Iris pigment epithelial cell (primary cell): ENCODE measurements at regions not wholly inside any gene's neighbourhood (a gene's known extent, or its start where the extent isn't known, plus 50 kb on each side); places are given as distances from the start of the nearest gene placed in this dataset.

Experiments used
- DNase-seq: peaks from one replicate; pipeline ENCODE4 v3.0.0-alpha.2; 2011; ENCODE audit warnings: low read depth

DNA sequence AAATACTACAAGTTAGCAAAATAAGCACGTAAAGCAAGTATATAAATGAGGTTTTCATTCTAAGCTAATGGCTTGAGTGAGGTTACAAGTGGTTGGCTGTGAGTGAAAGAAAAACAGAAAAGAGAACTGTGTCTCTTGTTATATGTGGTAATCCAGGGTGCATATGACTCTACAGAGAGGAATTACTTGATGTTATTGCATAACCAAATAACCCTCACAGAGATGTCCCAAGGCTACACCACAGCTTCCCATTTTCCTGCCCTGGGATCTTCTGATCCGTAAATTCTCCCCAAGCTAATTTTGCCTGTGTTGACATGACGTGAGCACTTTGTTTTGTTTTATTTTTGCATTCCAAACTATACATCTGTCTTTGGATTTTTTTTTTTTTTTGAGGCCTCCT lies 470.0 kb upstream of the INTU start:
- peak; percentile 89 for DNase-seq

DNA sequence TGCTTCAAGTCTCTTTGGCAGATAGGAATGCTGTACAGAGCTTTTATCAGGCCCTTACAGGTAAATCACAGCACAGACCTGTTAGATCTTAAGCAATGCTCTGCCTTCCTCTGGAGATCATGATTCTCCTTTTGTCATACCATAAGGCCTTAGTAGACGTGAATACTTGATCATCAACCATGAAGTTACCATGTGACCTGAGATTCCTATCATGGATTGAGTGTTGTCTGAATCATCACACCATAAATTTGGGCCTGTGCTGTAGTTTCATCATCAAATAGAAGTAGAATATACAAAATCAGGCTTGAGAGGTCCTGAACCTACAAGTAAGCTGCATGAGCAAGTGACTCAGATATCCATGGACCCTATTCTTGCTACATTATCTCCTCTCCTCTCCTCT lies 466.8 kb upstream of the INTU start:
- DNase-seq, result peak; percentile 10

DNA sequence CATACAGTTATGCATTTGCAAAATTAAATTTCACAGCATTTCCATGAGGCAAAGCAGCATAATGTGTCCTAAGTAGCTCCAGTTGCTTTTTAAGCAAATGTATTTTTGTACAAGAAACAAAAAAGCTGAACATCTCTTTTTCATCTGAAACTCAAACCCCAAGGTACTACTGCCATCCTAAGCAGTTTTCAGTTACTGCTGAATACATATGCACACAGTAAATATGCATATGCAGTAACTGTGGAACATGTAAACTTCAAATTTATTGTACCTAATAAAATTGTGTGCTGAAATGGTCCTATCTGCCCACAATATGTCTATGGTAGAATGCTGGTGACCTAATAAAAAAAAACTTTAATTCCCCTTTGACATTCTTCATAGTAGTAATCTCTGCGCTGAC lies 458.6 kb upstream of the INTU start:
- DNase-seq, result no peak

DNA sequence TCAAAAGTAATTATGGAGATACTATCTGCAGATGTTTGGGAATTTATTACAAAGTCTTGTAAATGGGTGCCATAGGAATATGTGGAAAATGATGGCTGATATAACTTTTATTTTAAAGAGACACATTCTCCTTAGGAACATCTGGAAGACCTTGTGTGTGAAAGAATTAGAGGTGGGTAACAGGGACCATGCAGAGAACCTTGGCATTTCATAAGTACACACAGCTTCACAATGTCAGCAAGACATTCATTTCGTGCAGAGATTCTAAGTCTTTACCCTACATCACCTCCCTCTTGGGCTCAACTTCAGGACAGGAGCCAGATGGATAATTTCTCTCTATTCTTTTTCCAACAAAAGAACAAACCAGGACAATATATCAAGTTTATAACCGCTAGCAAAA lies 458.1 kb upstream of the INTU start:
- DNase-seq, result no peak

DNA sequence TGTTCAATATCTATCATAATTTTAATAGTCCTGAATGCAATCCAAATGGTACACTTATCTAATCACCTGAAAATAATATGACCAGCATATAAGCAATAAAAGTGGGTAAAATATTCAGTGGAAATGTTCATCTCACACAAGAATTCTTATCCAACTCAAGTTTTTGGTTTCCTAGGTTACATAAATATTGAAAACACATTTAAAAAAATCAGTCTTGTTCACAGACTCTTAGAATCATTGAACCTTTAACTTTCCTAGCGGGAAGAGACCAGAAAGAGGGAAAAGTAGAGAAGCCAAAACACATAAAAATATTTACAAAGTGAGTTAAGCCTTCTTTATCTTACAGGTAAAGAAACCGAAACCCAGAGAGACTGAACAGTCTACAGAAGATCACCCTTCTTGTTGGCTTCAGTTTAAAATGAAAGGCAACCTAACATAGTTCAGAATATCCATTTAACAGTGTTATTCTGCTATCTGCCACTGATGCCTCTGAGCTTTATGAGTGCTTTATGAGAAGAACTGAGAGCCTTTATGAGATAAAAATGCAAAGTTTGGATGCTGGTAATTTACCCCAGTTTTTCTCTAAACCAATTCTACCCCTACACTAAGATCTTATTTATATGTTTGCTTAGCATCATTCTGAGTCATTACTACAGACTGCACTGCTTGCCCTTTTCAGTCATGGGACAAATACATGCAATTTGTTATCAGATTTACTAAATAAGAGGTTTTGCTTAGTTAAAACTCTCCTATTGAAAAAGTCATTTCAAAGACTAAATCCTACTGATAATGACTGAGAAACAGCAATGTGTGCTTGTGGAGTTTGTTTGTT lies 453.3 kb upstream of the INTU start:
- no peak for DNase-seq

DNA sequence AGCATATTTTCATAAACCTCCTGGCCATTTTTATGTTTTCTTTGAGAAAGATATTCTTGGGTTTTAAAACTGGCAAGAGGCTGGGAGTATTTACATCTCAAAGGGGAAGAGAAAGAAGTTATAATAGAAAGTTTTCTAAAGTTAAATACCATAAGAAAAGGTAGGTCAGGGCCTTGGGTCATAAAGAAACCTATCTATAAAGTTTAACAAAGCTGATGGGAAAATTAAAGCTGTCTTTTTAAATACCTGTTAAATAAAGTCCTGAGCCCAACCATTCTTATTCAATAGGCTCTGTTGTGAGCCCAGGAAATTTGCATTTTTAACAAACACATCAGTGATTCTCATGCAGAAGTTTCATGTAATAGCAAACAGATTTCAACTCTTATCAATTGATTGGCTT lies 451.8 kb upstream of the INTU start:
- DNase-seq, result no peak

DNA sequence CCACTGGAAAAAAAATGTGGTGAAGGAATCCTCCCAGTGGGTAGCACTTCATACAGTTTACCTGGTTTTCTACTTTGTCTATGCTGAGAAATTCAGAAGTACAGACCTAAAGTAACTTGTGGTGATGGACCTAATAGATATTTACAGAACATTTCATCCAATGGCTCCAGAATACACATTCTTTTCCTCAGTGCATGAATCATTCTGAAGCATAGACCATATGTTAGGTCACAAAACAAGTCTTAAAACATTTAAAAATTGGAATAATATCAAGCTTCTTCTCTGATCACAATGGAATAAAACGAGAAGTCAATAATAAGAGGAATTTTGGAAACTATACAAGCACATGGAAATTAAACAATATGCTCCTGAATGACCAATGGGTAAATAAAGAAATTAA lies 450.1 kb upstream of the INTU start:
- no peak for DNase-seq

DNA sequence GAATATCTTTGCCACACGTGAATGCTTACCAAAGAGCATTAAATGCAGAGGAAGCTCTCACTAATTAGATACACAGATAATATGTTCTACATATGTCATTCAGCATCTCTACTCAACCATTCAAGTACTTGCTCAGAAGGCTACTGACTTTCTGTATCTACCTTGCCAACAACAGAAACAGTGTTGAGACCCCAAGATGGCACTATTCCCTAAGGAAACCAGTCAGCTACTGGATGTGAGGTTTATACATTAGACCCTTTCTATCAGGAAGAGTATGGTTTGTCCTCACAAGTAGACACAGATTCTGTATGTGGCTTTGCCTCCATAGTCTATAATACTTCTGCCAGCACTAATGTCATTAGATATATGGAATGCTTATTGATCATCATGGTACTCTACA lies 443.9 kb upstream of the INTU start:
- DNase-seq, result no peak

DNA sequence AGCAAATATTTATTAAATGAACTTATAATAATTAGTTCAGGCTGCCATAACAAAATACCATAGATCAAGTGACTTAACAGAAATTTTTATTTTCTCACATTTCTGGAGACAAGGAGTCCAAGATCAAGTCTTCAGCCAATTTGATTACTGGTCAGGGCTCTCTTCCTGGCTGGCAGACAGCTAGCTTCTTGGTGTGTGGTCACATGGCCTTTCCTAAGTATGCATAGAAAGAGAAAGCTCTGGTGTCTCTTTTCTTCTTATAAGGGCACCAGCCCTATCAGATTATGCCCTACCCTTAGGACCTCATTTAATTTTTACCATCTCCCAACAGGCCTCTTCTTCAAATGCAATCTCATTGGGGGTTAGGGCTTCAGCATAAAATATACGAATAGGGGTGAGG lies 438.5 kb upstream of the INTU start:
- DNase-seq, result no peak

DNA sequence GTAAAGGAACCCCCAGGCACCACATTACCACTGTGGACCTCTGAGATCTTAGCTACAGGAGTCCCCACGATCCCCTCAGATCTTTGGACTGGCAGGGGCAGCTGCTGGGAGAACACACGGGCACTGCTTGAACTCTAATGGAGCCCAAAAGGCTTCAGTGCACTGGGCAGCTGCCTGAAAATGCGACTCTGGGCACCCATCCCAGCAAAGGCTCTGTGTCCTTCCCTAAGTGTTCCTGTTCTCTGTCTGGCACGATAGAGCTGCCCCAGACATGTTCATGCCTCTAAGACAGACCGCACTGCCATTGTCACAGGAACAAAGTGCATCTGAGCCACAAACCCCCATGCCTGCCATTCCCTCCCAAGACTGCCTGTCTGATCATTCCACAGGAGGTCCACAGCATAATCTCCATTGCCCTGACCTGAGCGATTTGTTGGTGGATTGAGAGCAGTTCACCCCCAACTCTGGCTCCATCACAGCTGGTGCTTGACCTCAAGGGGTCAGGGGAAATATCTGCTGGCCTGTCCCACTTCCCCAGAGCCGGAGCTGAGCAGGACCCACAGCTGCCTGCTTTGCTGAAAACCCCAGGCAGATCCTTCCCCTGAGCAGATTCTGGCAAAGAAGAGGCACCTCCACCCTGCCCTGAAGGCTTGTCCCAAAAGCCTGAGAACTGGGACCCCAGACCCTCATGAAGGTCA lies 436.0 kb upstream of the INTU start:
- no peak for DNase-seq

DNA sequence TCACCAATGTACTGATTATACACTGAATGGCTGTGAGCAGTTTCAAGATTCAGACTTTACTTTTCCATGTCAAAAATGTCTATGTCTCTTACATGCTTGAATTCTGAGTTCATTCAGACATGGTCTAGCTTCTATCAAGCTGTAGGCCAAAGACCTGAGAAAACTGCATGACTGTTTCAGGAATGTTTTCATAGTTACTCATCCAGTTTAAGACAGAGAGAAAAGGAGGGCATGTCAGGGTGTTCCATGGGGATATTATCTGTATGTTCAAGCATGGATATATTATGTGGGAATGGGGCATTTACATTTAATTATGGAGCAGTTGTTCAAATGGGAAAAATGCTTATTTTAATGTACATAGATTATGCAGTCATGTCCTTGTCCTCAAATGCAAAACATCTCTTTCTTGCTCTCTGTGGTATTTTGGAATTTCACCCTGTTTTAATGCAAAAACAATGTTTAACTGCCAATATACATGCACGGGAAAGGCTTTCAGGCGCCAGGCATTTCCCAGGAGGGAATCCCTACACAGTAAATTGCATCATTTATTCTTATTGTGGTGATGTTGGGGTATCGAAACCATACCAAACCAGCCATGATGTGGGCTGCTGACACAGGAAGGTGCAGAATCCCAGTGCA lies 429.1 kb upstream of the INTU start:
- DNase-seq, result peak; percentile 60

DNA sequence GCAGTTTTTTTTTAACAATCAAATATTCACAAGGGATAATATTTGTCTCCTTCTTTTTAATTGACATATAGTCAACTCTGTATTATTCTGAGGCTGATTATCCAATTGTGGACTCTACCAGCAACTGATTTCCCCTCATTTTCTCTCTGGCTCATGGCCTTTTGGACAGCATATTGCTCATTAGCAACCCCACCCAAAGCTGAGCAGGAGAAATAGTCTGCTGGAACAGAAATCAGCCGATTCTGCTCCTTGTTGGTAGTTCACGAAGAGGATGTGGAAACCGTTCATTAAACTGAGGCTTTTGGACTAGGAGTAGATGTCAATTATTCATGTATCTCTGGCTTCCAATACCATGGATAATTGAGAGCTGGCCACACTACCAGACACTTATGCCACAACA lies 428.4 kb upstream of the INTU start:
- no peak for DNase-seq

DNA sequence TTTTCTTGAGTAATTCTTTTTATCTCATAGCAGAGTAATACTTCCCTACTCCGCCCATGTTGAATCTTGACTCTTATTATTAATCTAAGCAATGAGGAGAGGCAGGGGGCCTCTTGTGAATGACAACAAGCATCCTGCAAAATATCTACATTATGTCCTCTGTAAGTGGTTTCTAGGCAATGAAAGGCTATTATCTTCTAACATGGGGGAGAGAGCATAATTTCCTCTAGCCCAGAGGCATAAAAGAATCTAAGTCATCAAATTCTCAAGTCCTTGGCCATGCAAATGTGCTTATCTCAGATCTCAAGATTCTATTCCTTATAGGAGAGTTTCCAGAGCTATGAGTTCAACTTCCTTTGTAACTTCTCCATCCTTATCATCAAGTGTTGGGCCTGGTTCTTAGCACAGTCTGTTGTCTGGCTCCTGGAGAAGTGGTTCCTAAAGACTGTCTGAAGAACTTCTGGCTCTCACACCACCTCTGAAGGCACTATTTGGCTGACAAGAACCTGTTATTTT lies 423.1 kb upstream of the INTU start:
- DNase-seq, result no peak

DNA sequence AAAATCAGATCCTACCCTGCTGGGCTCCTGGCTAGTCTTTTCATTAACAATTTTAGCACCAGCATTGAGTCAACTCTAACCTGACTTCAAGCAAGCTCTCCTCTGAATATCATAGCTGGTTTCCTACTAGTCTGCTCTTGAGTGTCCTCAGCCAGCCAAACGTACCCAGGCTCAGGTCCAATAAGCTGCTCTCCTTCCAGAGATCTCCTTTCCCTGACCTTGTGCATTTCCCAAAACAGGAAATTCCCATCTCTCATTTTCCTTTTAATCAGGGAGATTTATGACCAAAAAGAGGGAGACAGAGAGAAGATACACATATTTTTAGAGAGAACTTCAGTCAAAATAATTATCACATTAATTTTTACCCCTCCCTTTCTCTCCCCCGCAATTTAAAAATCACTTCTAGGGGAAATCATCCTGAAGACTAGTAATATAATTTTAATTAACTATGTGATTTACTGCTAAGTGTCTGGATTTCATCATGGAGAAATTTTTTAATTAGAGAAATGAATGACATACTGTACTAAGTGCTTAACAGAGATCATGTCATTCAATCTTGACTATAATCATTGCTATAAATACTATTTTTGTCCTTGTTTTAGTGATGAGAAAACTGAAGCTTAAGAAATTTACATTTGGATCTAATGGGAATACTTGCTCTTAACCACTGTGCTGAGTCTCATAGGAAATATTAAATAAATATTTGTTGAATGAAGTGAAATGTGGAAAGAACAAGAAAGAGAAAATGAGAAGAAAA lies 421.7 kb upstream of the INTU start:
- no peak for DNase-seq

DNA sequence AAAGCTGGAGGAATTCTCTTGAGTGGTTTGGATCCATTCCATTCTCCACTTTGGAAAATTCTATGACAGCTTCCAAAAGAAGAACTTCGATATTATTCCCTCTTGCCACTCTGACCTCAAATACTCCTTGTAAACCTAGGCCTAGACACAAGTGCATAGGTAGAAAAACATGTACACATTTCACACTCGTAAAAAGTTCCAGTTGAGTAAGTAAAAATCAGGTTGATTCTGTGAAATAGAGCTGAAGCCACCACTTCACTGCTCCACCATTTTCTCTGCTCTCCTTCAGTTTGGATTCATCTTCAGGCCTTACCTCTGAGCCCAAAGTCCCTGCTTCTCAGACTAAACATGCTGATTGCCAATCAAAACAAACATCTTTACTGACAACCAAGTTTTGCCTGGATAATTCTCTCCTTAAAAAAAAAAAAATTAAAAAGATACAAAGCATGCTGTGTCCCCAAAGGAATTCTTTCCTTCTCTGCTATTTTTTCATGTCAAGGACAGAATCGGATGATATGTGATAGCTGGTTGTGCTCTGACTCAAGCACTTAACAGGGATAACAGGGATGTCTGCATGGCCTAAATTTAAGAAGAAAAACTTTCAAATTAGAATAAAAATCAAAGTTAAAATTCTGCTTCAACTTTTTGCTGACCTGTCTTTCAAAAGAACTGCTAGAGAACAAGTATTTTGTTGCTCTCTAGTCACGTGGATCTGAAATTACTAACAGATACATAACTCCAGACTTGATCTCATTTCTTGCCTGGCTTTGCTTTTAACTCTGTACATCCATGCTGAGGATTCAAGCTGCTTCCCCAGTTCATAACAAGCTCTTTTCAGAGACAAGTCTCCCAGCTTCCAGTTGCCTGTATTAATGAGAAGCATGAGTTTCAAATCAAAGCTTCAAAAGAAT lies 420.9 kb upstream of the INTU start:
- DNase-seq, result no peak

DNA sequence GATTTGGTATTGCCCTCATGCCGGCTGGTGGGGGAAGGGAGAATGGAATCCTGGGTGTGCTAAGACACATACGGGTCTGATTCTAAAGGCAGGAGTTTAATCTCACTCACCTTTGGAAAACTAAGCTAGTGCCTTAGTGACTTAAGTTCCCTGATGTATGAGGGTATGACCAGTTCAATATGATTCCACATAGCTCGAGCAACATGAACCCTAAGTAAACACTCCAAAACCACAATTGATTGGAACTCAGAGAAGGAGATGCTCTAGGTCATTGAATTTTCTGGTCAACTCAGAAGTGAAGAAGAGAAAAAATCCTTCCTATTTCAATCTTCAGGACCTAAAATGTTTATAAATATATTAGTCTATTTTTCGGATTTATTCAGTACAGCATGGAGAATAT lies 420.1 kb upstream of the INTU start:
- peak; percentile 11 for DNase-seq

DNA sequence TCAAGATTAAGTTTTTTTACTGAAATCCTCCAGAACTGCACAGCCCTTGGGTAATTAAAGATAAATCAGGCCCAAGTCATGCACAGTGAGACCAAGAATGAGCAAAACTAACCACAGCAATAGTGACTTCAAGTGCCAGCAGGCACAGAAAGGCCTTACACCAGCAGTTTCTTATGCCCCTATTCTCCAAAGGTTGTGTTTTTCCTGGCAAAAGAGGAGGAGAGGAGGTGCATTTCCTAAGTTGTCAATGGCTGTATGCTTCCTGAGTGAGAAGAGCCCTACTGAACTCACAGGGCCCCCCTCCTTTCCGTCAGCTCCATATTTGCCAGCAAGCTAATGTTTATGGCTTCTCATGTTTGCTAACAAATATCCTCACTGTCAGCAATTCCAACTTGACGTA lies 418.7 kb upstream of the INTU start:
- no peak for DNase-seq

DNA sequence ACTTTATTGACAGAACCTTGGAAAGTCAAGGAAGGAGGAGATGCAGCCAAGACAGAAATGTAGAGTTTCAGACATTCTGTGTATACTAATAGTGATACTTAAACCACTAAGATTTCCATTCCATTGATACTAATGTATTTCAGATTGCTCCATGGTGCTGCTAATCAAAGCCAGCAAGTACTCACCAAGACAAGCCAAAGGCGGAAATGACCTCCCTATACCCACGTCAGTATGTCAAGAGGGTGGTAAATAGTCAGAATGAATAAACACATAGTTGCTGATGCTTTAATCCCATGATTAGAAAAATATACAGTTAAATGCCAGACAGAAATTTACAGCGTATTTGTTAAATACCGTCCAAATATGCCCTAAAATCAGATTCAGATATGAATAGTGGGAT lies 417.8 kb upstream of the INTU start:
- no peak for DNase-seq

DNA sequence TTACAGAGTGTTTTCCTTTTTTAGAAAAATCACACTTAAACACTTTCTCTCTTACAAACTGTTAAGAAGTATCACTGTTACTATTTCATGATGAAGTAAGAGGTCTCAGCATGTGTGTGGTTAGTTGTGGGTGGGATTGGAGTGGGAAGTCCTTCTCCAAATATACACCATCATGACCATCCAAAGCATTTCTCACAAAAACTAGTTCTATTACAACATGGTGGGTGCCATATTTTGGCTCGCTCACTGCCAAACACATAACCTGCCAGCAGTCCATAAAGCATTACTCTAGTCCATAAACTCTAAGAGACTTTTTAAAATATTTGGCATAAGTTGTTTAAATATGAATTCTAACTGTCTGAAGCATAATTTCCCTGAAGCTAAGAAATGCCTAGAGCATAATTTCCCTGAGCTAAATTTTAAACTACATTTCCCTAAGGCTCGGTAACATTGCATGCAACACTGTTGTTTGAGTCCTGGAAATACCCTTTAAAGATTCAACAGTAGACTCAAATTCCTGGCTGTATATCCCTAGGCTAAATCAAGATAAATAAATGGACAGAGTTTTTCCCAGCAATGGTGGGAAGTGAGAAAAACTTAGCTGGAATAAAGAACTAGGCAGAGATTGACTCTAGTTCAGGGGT lies 415.0 kb upstream of the INTU start:
- no peak for DNase-seq

DNA sequence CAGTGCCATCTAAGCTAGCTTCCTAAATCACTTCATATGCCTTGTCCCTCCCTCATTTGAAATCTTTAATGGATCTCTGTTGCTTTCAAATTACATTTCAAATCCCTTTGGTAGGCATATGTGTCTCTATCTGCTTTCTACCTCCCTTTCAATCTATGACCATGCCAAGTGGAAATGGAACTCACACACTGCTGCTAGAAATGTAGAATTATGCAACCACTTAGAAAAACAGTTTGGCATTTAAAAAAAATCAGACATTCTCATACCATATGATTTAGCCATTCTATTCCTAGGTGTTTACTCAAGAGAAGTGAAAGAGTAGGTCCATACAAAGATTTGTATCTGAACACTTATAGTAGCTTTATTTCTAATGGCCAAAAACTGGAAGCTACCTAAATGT lies 413.5 kb upstream of the INTU start:
- no peak for DNase-seq

DNA sequence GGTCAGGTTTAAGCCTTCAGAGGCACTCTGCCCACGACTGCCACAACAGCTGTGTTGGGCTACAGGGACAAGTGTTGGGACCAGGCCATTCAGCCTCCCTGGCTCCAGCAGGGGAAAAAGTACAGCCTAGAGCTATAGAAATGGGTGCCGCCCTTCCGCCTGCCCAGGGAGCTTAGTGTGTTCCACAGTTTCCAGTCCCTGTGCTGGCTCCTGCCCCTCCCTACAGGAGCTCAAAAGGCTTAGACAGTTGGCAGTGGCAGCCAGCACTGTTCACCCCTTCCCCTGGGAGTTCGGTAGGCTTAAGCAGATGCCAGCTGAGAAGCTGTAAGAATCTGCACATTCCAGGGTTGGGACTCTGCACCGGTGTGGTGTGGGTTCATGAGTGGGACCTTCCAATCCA lies 408.2 kb upstream of the INTU start:
- DNase-seq, result no peak
